ENCODE measurements at regions not wholly inside any gene's neighbourhood (a gene's known extent, or its start where the extent isn't known, plus 50 kb on each side); places are given as distances from the start of the nearest gene placed in this dataset.

DNA sequence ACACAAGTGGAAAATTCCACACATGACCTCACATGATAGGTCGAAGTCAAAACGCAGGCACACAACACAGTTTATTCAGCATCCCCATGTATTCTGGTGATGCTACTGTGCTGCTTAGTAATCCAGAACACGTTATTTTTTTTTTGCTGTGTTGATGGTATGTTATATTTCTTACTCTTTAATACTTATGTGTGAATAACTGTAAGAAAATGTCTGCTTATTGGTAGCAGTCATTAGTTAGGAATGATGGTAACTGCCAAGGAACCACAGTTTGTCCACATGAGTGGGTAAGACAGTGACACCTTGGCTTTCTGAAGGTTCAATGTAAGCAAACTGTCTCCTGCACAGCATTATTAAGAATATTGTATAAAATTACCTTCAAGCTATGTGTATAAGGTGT is 107.7 kb upstream of the DAPK1 start:
- TF ChIP-seq SIX5 (IDR thresholded peaks at IDR 0.05; ENCODE audit: low read depth, low read length) (no peak), FOSL1 (IDR thresholded peaks at IDR 0.05; ENCODE audit: insufficient read depth, low read depth, low read length) (no peak), YY1 (IDR thresholded peaks at IDR 0.05; ENCODE audit: low read depth, low read length) (no peak), GTF2F1 (IDR thresholded peaks at IDR 0.05; ENCODE audit: borderline replicate concordance, low read depth, low read length) (no peak), POLR2A (IDR thresholded peaks at IDR 0.05; ENCODE audit: control extremely low read depth in 1 of 2, low read depth in 2 of 2, low read length in 2 of 2) (no peak)
- TF ChIP-seq, protein P1, sequence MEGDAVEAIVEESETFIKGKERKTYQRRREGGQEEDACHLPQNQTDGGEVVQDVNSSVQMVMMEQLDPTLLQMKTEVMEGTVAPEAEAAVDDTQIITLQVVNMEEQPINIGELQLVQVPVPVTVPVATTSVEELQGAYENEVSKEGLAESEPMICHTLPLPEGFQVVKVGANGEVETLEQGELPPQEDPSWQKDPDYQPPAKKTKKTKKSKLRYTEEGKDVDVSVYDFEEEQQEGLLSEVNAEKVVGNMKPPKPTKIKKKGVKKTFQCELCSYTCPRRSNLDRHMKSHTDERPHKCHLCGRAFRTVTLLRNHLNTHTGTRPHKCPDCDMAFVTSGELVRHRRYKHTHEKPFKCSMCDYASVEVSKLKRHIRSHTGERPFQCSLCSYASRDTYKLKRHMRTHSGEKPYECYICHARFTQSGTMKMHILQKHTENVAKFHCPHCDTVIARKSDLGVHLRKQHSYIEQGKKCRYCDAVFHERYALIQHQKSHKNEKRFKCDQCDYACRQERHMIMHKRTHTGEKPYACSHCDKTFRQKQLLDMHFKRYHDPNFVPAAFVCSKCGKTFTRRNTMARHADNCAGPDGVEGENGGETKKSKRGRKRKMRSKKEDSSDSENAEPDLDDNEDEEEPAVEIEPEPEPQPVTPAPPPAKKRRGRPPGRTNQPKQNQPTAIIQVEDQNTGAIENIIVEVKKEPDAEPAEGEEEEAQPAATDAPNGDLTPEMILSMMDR (IDR thresholded peaks at IDR 0.05; ENCODE audit: control extremely low read depth in 1 of 3, insufficient read depth in 1 of 3, low read depth in 1 of 3, low read length in 3 of 3): no peak
